SIG-M5 treated with dmso at 0.1 percent for 504 hours (cell line): ENCODE measurements at regions not wholly inside any gene's neighbourhood (a gene's known extent, or its start where the extent isn't known, plus 50 kb on each side); places are given as distances from the start of the nearest gene placed in this dataset.
"Not testable (repeated sequence)": the region's sequence is repeated elsewhere in the genome, so short reads cannot be mapped to it uniquely, and the experiment has no call there.

Experiments used
- DNase-seq: peaks from one replicate; lab custom pipeline; 2025; ENCODE audit not compliant: unreplicated experiment; lab: John Stamatoyannopoulos, UW

DNA sequence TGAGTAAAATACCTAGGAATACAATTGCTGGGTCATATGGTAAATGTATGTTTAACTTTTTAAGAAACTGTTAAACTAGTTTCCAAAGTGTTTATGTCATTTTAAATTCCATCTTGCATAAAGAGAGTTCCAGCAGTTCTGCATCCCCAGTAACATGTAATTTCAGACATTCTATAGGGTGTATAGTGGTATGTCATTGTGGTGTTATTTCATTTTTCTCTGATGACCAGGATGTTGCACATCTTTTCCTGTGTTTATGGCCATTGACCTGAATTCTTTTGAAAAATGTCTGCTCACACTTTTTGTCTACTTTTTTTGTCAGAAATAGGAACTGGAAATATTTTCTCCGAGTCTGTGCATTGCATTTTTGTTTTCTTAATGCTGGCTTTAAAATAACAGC is 128.9 kb downstream of the TMEM200A start:
- no peak for DNase-seq

DNA sequence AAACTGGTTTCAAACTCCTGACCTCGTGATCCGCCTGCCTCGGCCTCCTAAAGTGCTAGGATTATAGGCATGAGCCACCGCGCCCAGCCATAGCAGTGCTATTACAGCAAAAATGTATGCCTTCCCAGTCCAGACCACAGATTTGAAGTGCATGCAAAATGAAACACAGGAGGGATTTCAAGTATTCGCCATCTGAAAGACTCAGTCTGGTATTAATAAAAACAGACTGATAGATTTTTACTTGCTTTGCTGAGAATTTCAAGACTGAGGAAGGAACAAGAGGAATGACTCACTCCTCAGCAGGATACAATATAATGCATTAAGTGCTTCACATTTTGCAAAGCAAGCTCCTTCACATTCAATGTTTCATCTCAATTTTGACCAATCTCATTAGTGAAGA is 134.9 kb downstream of the TMEM200A start:
- DNase-seq = no peak

DNA sequence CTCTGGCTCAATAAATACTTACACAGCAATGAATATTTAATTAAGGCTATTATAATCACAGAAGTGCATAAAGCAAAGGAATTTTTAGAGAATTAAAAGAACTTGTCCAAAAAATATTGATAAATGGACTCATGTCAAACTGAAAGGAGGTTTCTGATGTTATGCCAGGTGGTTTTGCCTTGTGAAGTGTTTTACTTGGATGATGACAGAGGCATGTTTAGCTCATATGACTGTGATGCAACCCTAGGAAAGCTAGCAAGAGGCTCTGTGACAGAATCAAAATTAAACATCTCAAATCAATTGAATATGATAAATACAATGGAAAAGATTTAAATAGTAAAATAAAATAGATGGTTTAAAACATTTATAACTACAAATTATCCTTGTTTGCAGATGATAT is 137.3 kb downstream of the TMEM200A start:
- no peak for DNase-seq

DNA sequence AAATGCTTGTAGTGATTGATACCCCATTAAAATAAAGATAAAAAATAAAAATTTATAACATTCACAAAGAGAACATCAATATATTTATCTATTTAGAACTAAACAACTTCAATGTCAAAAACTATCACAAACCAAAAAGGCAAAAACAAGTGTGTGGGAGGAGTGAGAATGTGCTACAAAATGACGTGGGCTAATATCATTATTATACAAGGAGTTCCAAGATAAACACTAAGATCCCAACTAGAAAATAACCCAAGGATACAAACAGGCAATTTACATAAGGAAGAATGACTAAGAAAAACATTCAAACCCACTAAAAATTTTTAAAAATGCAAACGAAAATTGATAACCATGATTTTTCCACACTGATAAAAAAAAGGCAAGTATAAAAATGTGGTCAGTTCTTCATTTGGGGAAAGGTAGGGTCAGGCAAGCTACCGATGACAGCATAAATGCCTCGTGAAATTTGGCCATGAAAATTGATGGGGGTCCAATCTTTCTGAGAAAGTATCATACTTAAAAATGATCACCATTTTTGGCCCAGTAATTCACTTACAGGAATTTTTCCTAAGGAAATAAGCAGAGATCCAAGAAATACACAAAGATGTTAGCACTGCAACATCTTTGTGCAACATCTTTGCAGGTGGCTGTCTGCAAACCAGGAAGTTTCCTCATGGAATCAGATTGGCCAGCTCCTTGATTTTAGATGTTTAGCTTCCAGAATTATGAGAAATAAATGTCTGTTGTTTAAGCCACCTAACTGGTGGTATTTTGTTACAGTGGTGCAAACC is 140.2 kb downstream of the TMEM200A start:
- DNase-seq = no peak

DNA sequence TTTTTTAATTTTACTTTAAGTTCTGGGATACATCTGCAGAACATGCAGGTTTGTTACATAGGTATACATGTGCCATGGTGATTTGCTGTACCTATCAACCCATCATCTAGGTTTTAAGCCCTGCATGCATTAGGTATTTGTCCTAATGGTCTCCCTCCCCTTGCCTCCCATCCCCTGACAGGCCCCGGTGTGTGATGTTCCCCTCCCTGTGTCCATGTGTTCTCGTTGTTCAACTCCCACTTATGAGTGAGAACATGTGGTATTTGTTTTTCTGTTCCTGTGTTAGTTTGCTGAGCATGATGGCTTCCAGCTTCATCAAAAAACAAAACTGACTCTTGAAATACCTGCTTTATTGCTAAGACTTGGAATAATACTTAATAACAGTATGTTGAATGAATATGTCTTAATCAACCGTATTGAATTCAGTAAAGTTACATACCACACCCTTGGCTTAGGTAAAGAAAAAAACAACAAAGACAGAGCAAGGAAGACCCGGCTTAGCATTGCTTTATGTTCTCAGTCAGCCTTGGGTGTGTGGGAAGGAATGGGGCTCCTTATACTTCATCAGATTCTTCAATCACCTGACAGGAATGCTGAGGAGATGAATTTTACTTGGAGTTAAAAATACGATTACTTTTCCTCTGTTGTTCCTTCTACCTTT is 141.3 kb downstream of the TMEM200A start:
- not testable (repeated sequence) for DNase-seq

DNA sequence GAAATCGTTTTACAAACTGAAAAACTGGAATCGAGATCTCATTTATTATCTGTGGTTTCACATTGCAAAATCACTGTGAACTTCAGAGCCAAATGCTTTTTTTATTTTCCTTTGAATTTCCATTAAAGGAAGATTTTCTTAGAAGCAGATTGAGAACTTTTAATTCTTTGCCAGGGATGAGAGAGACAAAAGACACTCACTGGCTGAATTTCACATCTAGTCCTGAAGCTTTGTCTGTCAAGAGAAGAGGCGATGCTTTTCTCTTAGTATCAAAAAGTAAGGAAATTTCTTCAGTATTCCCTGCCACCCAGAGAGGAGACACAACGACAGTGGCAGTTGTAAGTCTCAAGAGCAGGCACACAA is 141.8 kb downstream of the TMEM200A start:
- no peak for DNase-seq

DNA sequence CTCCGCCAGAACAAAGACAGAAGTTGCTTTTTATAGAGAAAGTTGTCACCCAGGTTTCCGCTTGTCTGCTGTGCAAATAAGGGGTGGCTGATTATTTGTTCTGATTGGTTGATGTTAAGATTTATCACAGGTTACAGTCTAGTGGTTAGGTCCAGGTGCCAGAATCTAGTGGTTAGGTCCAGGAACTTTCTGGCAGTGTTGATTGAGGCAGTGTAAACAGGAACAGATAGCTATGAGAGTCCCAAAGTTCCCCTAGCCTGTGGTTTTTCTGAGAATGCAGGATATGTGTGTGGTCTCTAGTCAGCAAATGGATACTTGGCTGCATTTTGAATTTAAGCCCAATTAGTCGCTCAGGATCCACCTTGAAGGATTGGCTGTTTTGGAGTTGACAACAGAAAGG is 148.0 kb downstream of the TMEM200A start:
- DNase-seq = no peak

DNA sequence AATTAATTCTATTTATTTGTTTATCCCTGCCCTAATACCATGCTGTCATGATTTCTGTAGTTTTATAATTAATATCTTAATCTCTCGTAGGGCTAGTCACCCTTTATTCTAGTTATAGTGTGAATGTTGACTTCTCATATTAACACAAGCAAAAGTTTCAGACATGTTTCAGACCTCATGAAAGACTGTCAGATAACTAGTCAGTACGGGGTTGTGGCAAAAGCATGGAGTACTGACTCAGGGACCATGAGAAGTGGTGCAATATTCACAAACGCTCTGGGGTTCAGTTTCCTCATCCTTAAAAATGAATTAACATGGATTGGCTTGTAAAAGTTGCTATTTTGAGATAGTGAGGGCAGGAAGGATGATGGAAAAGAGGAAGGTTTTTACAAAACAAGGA is 148.9 kb downstream of the TMEM200A start:
- DNase-seq = no peak

DNA sequence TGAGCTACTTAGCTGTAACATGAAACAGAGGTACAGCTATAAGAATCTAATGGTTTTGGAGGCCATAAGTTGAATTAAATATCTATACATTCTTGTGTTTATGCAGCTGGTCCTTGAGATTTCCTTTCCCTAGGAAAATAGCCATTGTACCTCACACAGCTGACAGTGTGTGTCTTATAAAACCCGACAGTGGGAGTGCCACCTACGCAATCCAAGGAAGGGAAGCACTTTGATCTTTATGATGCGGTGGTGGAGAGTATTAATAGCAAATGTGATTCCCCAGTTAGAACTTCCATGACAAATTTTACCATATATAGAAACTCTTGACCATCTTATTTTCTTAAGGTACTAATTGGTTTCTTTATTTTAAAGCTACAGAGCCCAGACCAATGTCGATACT is 149.5 kb downstream of the TMEM200A start:
- DNase-seq = no peak

DNA sequence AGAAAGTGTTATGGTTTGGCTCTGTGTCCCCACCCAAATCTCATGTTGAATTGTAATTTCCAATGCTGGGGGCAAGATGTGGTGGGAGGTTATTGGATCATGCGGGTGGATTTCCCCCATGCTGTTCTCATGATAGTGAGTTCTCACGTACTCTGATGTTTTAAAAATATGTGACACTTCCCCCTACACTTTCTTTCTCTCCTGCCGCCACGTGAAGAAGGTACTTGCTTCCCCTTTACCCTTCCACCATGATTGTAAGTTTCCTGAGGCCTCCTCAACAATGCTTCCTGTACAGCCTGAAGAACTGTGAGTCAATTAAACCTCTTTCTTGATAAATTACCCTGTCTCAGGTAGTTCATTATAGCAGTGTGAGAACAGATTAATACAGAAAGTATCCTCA is 150.8 kb downstream of the TMEM200A start:
- DNase-seq = no peak

DNA sequence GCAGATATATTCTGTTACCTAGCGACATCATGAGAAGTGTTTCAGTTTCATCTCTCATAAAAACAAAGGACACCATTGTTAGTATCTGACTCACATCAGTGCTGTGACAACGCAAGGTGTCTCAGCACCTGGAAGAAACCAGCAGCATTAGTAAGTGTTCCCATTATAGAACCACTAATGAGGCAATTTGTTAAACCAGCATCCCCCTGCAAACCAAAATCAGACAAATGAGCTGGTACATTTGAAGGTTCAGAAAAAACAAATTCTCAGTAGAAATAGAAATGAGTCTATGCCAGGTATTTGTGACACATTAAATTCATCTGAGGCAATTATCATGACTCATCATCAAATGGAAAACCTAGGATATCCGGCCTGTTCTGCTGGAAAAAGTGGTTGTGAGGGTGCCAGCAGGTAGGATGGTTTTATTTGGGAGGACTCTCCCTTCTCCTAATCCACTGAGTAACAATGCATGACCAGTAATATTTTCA is 151.7 kb downstream of the TMEM200A start:
- no peak for DNase-seq

DNA sequence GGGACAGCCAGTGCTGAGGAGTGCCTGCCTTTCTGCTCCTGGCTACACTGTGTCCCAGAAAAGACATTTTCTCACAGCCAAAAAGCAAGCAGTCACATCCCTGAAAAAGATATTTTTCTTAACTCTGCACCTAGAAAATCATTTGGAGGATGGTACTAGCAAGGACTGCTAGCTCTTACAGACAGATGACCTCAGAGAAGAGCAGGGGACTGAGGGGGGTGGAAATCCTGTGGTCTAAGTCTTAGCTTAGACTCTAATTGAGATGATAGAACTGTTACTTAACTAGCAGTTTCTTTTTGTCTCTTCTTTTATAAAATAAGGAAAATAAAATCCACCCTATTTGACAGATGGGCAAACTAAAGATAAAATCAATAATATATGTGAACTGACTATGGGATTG is 152.8 kb downstream of the TMEM200A start:
- no peak for DNase-seq

DNA sequence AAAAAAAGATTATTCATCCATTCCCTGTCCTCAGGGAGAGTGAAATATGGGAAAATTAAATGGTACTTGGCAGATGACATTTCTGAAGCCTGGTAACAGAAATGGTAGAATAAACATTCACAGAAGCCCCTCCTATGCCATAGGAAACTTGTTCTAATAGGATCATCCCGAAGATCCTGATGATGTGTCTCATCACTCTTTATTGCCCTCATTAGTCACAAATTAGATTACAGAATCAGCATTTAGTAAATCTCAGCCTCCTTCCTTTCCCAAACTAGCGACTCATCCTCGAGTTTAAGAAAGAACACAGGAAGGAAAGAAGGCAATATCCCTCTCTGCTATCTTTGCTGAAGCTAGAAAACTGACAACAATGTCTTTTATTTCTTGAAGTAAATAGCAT is 154.4 kb downstream of the TMEM200A start:
- no peak for DNase-seq

DNA sequence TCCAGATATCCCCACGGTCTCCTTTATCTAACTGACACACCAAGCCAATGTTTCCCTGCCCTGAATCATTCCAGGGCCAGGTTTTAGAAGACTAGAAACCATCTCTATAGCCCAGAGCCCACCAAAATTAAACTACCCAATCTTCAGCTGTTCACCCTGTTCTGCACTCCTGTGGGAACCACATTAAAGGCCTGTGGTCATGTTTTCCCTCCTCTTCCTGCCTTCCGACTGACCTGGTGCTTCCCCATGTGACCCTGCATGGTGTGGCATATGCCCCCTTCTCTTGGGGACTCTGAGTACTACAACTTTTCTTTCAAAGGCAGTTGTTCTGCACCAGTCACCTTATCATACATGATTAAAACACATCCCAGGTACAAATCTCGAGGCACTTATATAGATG is 155.0 kb downstream of the TMEM200A start:
- DNase-seq = no peak

DNA sequence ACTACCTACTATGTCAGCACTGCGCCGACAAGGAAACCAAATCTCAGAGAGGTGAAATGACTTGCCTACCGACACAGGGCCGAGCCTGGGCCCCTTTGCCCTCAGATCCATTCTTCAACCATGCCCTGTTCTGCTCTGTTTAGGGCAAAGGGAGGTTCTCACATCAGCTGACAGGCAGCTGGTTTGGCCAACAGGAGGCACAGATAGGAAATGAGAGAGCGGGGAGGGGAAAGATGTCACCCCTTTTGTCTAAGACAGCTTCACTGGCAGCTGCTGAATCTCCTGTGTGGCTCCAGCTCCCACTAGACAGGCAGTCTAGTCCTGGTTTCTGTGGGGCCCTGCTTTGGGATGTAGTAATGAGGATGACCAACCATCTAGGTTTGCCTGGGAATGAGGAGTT is 158.7 kb downstream of the TMEM200A start:
- DNase-seq = no peak

DNA sequence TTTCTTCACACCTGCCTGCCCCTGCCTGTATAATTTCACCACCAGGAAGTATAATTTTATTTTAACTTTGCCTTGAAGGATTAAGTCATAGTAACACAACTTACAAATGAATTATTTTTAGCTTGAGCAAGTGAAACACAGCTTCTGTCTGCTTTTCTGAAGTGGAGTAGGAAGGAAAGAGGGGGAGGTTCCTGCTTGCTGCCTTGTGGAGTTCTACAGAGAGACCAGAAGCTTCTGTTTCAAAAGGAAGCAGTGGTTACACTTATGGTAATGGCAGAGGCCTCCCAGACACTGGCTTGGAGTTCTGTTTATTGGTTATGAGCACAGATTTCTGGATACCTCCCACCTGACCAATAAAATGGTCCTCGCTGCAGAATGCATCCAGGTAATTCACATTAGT is 159.6 kb downstream of the TMEM200A start:
- no peak for DNase-seq

DNA sequence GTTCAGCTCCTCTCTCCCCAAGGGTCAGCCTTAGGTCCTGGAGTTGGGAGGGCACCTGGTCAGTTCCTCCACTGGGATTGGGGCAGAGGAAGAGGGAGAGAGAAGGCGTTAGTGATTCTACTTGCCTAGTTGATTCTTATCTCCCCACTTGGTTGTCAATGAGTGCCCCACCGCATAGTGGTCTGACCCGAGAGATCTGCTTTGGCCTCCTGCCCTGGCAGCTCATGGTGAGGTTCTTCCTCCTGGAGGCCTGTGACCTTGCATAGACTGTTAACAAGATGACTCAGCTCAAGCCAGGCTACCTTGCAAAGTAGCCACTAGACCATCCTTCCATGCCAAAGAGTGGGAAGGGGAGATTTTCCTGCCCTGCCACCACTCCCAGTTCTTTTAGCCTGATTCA is 160.6 kb downstream of the TMEM200A start:
- DNase-seq = no peak

DNA sequence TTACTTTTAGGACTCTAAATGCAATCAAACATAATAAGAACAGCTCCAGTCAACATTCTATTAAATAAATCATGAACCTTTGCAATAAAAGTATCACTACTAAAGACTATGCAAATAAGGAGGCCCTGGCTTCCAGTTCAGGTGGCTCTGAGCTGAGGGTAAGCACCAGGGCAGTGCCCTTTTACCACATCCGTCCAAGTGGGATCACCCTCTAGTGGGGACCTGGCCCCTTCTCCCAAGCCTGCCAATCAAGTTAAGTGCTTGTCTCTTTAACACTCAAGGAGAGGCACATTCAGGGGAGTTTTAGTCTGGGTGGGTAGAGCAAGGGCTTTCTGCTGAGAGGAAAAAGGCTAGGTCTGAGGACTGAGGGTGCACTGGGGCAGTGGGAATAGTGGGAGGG is 161.4 kb downstream of the TMEM200A start:
- no peak for DNase-seq

DNA sequence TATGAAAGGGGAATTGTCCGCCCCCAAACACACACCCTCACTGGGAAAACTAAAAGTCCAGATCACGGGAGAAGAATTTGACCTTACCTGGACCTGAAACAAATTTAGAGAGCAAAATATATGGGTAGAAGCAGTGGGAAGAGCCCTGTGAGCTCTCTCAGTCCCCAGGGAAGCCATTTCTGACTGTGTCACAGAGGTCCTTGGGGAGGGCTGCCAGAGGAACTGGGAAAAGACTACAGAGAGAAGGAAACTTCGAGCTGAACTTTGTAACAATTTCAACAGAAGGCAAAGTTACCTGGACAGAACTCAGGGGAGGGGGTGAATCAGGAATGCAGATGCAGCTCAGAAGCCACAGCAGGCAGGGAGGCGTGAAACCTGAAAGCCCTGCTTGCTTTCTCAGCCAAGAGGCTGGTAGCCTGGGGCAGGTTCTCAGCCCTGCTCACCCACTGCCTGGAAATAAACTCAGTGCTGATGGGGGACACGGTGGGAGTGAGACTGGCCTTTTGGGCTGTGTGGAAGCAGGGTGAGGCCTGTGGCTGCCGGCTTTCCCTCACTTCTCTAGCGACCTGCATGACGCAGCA is 163.8 kb downstream of the TMEM200A start:
- no peak for DNase-seq

DNA sequence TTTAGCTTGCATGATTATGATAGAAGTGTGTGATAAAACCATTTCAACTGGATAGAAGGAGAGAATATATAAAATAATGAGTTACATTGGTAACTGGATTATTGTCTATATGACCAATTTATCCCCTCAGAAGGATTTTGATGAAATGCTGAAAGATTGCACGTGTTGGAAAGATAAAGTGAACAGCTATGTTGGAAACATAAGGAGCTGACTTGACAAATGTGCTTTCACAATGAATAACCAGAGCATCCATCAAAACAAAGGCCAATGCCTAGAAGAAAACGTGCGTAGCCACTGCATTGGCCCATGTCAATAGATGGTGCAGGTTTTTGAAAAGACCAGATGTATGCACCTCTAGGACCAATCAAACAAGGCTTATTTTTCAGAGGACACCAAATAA is 168.8 kb downstream of the TMEM200A start:
- no peak for DNase-seq

DNA sequence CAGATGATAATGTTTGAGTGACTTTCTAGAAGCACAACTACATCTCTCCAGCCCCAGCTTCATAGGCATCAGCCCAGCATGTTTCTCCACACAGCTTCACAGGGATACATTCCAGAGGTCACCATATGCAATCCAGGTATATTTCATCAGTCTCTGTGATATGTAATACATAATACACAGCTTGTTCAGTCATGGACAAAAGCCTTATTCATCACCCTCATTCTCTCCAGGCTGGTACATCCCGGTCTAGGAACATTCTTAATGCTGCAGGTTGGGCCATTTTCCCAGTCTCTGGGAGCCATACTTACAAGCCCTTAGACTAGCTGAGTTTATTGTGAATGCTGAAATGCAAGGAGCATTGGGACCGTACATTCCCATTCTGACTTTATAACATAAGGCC is 169.4 kb downstream of the TMEM200A start:
- DNase-seq = no peak

DNA sequence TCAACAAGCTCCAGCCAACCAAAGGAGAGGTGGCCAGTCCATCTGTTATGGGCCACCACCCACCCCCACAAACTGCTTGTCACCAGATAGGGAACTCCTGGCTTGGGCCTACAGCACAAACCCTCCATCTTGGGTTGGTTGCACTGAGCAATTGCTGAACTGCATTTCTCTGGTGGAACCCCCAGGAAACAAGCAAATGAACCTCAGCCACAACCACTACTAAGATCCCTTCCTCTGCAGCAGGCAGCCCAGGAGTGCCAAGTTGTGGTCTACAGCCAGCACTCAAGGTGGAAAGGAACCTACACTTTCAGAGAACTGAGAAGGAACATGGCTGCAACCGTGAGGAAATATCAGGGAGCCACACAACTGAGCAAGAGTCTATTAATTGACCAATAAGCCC is 171.6 kb downstream of the TMEM200A start:
- DNase-seq = no peak
